HG03039 (cell line): ENCODE measurements at regions not wholly inside any gene's neighbourhood (a gene's known extent, or its start where the extent isn't known, plus 50 kb on each side); places are given as distances from the start of the nearest gene placed in this dataset.

Experiments
- ATAC-seq: cut with Tn5 transposase; IDR thresholded peaks from one replicate; pipeline ENCODE4 v1.9.1; 2021; ENCODE audit warnings: mild to moderate bottlenecking, moderate library complexity; ENCODE audit not compliant: unreplicated experiment

GRCh38 chr2:160862226-160862625 lies 298.0 kb upstream of the TANK start:
- ATAC-seq, result no peak

DNA sequence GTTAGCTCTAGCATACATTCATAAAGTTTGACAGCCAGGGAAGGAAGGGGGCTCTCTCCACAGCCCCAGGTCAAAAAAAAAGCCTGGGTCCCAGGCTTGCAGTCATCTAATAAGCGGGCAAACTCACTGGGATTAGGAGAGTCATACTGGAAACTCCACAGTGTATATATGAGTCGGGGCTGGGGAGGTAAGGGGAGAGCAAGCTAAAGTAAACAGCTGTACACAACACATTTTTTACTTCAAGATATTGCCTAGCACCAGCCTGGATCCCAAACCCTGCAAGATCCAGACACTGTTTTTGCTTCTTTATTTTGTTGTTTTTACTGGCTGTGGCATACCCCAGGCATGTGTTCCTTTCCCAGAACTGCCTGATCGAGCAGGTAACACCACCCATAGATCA lies 291.3 kb upstream of the TANK start:
- ATAC-seq, result no peak

DNA sequence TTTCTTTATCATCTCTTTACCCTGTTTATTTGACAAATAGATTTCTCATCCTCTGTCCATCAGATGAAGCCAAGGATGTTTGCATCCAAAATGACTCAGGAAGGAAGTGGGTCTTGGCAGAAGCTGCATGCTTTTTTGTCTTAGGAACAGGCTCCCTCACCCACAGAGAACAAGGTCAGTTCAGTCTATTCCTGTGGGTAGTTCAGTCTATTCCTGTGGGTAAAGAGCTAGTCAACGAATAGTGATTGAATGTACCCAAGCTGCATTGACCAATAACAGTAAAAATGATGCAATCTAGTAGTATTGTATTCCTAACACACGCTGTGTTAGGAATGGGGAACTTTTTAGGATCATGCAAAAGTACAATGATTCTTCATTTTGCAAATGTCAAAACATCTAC lies 290.8 kb upstream of the TANK start:
- ATAC-seq, result no peak

DNA sequence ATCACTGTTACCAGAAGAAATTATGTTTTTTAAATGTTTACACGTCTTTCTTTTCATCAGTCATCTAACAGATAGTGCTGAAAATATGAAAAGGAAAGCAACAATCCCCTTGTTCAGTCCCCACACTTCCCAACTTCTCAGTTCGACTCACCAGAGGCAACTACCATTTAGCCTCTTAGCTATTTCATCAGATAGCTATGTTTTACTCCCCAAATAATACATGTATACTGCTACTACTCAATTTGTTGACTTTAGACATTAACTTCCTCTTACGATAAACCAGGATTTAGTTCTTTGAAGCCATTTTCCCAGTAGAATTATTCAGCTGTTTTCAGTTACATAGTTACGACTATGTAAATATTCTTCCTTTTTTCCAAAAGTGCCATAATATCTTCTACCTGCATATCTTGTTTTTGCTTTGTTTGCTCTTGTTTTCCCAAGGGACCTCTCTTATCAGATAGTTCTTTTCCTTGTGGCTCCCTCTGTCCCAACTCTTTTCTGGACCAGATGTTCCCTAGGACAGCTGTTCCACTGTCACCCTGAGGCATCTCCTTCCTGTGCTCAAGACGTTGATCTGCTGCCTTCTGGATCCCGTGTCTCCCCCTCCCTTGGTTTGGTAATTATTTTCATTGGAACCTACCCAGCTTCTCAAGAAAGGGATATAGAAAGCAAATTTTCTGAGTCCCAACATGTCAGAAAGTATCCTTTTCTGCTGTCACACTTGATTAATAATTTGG lies 289.3 kb upstream of the TANK start:
- no peak for ATAC-seq

GRCh38 chr2:160871953-160872352 lies 288.3 kb upstream of the TANK start:
- ATAC-seq, result no peak

- ATAC-seq, result no peak
Observed at GRCh38 chr2:160876029-160876428, 284.2 kb upstream of the TANK start.

- ATAC-seq, result no peak
Observed at GRCh38 chr2:160876765-160877164, 283.5 kb upstream of the TANK start.

DNA sequence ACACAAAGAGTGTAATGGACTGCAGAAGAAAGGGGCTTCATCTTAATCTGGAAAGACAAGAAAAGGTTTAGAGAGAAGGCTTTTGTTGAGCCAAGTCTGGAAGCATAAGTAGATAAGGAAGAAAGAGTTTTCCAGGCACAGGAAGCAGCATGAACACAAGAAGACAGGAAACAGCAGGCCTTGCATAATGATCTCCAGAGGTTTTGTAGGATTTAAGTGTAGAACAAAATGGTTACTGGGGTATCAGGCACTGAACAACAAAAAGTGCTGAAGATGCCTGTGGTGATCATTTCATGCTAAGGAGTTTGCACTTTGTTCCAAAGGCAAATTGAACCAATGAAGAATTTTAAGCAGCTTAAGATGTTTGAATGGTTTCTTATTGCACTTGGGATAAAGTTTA lies 281.6 kb upstream of the TANK start:
- ATAC-seq, result no peak

- no peak for ATAC-seq
Observed at GRCh38 chr2:160882906-160883305, 277.3 kb upstream of the TANK start.

DNA sequence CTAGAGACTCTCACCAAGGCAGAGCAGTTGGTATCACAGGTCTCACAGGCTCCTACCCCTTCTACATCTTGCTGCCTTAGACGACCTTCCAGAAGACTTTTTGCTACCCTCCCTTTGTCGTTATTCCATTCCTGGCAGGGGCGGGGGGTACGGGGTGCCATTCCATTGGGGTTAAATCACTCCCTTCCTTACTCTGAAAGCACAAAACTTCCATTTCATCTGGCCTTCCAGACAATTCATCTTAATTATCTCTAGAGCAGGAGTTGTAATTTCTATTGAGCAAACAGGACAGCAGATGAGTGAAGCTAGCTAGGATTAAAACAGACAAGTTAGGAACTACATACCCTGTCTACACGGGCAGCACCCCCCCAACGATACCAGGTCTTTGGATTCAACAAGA lies 276.2 kb upstream of the TANK start:
- ATAC-seq, result no peak

- ATAC-seq, result no peak
Observed at GRCh38 chr2:160889439-160890170, 270.6 kb upstream of the TANK start.

DNA sequence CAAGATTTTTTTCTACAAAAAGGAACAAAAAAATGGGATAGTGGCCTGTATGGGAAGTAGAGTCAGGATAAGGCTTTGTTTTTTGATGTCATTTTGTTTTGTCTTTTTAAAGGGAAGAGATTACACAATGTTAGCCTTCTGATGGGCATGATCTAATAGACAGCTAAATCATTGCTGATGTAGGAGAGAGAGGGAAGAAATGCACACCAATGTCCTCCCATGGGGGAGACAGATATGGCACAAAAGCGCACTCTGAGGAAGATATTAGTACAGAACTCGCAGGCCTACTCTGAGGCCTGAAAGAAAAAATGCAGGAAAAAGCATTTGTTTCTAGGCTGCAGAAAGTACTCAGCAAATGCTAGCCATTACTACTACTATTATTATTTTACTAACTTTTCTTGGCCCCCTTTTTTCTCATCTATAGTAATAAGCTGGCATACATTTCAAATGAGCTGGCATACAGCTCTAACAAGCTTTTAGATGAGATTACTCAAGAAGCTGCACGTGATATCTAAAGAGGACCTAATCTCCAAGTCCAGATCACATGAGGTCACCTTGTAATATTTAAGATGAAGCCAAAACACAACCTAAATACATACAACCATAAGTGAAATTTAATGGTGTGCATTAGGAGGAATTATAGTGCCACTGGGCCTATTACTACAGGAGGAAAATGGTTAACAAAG lies 269.4 kb upstream of the TANK start:
- no peak for ATAC-seq

DNA sequence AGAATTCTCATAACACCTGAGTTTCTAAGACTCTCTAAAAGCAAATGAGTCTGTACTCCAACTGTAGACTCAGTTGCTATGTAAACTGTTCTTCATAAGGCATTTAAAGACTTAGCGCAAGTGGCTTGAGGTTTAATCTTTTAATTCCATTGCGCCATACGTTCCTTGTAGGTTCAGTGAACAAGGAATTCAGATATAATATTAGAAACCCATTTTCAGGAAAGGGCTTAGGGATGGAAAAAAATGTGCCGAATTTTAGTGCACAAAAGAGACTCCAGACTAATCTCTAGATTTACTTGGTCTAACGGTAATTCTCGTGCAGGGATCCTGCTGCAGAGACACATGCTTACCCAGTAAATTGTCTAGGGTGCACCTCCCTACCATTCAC lies 268.9 kb upstream of the TANK start:
- ATAC-seq, result no peak

DNA sequence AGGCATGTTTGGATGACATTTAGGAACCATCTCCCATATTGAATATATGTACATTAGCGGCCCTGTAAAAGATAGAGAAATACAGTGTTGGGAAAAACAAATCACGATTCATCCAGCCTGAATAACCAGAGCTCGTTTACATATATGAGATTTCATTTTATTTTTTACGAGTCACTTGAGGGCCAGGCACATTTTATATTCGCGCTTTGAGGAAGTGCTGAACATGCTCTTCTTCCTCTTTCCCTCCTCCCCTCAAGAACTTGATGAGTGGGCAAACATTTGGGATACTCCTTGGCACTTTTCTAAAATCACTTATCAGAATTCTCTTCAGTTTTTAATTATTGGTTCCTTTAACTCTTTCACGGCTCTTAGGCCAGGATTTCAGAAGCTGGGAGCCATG lies 268.0 kb upstream of the TANK start:
- no peak for ATAC-seq

- ATAC-seq, result no peak
Observed at GRCh38 chr2:160893581-160893980, 266.6 kb upstream of the TANK start.

GRCh38 chr2:160898581-160899307 lies 261.5 kb upstream of the TANK start:
- no peak for ATAC-seq

DNA sequence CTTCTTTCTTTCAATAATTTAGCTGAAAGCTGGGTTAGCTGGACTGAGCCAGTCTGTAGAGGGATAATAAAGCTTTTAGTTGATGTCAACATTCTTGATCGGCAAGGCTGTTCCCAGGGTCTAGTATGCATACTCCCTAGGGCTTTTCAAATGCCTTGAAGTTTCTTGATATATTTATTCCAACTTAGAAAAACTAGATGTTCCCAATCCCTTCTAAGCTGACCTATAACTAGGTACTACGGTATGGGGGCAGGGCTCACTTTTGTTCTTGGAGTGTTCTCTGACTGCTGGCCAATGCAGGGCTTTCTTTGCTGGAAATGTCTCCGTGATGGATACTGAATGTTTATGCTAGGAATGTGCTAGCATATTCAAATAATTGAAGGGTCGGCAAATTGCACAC lies 258.6 kb upstream of the TANK start:
- no peak for ATAC-seq

DNA sequence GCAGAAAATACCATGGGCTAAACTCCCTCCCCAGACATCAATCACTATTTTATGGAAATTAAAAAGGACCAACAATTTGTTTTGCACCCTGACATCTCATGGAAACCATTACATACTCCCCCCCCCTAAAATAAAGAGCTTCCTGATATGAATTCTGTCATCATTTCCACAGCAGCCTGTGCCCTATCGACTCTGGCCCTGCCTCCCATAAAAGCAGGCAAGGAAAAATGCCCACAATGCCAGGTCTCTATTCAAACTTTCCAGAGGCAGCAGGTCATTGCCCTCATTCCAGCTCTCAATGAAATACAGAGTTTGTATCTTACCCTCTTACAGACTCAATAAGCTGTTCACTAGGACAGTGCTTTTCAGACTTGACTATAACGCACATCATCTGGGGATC lies 254.4 kb upstream of the TANK start:
- no peak for ATAC-seq

- ATAC-seq, result no peak
Observed at GRCh38 chr2:160906878-160907277, 253.3 kb upstream of the TANK start.

GRCh38 chr2:160907738-160908137 lies 252.5 kb upstream of the TANK start:
- no peak for ATAC-seq

- no peak for ATAC-seq
Observed at GRCh38 chr2:160908157-160908556, 252.1 kb upstream of the TANK start.
